ENCODE measurements at regions not wholly inside any gene's neighbourhood (a gene's known extent, or its start where the extent isn't known, plus 50 kb on each side); places are given as distances from the start of the nearest gene placed in this dataset.

GRCh38 chr14:53609009-53609408 is 347.6 kb downstream of the BMP4 start:
- TF ChIP-seq, protein P1, sequence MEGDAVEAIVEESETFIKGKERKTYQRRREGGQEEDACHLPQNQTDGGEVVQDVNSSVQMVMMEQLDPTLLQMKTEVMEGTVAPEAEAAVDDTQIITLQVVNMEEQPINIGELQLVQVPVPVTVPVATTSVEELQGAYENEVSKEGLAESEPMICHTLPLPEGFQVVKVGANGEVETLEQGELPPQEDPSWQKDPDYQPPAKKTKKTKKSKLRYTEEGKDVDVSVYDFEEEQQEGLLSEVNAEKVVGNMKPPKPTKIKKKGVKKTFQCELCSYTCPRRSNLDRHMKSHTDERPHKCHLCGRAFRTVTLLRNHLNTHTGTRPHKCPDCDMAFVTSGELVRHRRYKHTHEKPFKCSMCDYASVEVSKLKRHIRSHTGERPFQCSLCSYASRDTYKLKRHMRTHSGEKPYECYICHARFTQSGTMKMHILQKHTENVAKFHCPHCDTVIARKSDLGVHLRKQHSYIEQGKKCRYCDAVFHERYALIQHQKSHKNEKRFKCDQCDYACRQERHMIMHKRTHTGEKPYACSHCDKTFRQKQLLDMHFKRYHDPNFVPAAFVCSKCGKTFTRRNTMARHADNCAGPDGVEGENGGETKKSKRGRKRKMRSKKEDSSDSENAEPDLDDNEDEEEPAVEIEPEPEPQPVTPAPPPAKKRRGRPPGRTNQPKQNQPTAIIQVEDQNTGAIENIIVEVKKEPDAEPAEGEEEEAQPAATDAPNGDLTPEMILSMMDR (IDR thresholded peaks at IDR 0.05; ENCODE audit: insufficient read depth, missing control alignments), result no peak
- FAIRE-seq, result no peak
- no peak for DNase-seq (ENCODE audit: insufficient read length, low spot score)

GRCh38 chr14:53608369-53608768 is 348.3 kb downstream of the BMP4 start:
- DNase-seq (ENCODE audit: insufficient read length, low spot score) (no peak), FAIRE-seq (no peak)
- TF ChIP-seq, protein P1 (IDR thresholded peaks at IDR 0.05; ENCODE audit: insufficient read depth, missing control alignments), result no peak

GRCh38 chr14:53606203-53606602 is 350.4 kb downstream of the BMP4 start:
- TF ChIP-seq, protein P1 (IDR thresholded peaks at IDR 0.05; ENCODE audit: insufficient read depth, missing control alignments), result no peak
- no peak for DNase-seq (ENCODE audit: insufficient read length, low spot score)
- no peak for FAIRE-seq

DNA sequence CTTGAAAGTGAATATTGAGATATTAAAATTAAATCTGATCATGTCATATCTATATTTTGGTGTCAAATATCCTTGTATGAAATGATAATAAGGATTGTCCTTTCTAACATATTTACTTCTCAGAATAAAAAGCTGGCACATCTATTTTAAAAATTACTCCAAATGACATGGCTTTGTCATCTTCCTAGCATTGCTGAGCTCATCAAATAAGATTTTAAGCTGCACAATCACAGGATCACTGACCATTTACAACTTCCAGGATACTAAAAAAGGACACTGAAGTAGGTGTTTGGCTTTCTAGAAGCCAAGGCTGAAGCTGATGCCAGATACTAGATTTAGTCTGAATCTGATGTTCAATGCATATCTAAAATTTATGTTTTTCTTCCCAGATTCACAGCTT is 351.1 kb downstream of the BMP4 start:
- TF ChIP-seq, protein P1 (IDR thresholded peaks at IDR 0.05; ENCODE audit: insufficient read depth, missing control alignments), result no peak
- FAIRE-seq, result no peak

DNA sequence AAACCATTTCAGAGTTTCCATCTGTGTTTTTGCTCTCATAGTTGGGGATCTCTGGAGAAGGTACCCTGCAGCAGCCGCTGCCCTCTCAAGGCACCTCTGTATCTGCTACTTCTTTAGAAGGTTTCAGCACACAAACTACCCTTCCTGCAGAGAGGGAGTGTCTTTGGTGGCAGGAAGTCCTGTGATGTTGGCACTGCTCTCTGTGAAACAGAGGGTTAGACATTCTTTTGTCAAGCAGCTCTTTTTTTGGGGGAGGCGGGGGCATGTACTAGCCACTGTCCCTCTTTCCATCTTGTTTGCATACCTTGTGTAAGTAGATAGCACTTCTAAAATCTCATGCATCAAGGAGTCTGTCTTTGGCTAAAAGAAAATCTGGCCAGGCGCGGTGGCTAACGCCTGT is 352.6 kb downstream of the BMP4 start:
- FAIRE-seq, result no peak
- TF ChIP-seq, protein P1 (IDR thresholded peaks at IDR 0.05; ENCODE audit: insufficient read depth, missing control alignments), result no peak
- DNase-seq (ENCODE audit: insufficient read length, low spot score), result no peak

More for the DNA sequence above, 351.1 kb downstream of the BMP4 start:
- no peak for DNase-seq (ENCODE audit: insufficient read length, low spot score)

DNA sequence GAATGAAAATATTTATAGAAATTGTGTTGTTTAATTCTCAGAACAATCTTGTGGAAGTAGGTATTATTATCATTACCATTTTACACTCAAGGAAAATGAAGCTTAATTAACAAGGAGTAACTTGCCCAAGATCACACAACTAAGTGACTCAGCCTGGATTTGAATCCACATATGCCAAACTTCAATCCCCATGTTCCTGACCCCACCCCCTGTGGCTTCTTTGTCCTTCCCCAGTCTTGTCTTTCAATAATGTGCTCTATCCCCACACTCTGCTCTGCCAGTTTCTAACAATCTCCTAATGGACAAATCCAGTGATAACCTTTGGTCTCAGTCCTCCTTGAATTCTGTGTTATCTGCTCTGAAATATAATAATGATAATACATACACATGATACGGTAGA is 355.2 kb downstream of the BMP4 start:
- DNase-seq (ENCODE audit: insufficient read length, low spot score) (no peak), FAIRE-seq (no peak)
- TF ChIP-seq, protein P1 (IDR thresholded peaks at IDR 0.05; ENCODE audit: insufficient read depth, missing control alignments), result no peak

DNA sequence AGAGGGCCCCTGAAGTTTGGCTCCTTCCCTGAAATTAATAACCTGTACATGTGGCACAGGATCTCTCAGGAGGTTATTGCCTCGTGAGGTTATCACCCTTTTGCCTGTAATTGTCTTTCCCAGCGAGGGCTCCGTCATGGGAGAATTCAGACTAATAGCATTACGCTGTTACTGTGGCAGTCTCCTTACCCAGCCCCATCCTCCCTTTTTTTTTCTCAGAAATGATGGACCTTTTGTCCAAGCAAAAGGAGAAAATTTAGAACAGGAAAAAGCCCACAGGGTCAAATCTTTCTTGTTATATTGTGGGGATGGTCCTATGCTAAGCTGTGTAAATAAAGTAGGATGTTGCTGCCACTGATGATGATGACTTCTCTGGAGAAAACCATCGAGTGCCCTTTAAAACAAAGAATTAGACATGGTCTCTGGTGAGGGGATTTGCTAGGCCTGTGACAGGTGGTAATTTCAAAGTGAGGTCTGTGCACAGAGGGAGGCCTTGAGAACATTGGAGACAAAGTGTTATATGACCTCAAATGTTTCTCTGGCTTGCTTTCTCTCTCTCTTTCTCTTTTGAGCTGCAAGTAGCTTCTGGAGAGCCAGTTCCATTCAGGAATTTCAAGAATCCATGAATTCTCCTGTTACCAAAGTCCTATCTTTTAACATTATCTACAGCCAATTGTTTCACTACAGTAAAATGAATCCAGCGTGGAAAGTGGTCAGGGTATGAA is 357.2 kb downstream of the BMP4 start:
- no peak for DNase-seq (ENCODE audit: insufficient read length, low spot score)
- FAIRE-seq, result no peak
- TF ChIP-seq, protein P1 (IDR thresholded peaks at IDR 0.05; ENCODE audit: insufficient read depth, missing control alignments), result no peak

Data from D721Med (cell line).